Activated CD8-positive, alpha-beta memory T cell treated with anti-CD3 and anti-CD28 coated beads, Interleukin-2, amount 10 ng/mL, durations not matched to agents 7 days and 5 days (primary cell): ENCODE measurements at regions not wholly inside any gene's neighbourhood (a gene's known extent, or its start where the extent isn't known, plus 50 kb on each side); places are given as distances from the start of the nearest gene placed in this dataset.
"Not testable (repeated sequence)": the region's sequence is repeated elsewhere in the genome, so short reads cannot be mapped to it uniquely, and the experiment has no call there.

Experiments
- ATAC-seq: fragments of 150-1000 bp; cut with Tn5 transposase; one replicate; pipeline ENCODE4 v1.10.0; 2021; ENCODE audit warnings: moderate library complexity
- CTCF ChIA-PET: fragments of 350-600 bp; sonication (Branson Sonifier 250); formaldehyde crosslinking; loops from one replicate; lab custom pipeline; 2021; ENCODE audit warnings: antibody characterized with exemption; lab: Charles Lee
- DNase-seq: peaks from one replicate; pipeline ENCODE4 v3.0.0-alpha.2; 2020
- H3K27ac Mint-ChIP-seq: one replicate; pipeline ENCODE4 v1.8.0; 2021; ENCODE audit warnings: mild to moderate bottlenecking, mixed read lengths
- H3K27me3 Mint-ChIP-seq: one replicate; pipeline ENCODE4 v1.8.0; 2021; ENCODE audit warnings: mixed read lengths
- H3K36me3 Mint-ChIP-seq: one replicate; pipeline ENCODE4 v1.8.0; 2021; ENCODE audit warnings: mild to moderate bottlenecking, mixed read lengths
- H3K4me1 Mint-ChIP-seq: one replicate; pipeline ENCODE4 v1.8.0; 2021; ENCODE audit warnings: mixed read lengths
- H3K4me3 Mint-ChIP-seq: one replicate; pipeline ENCODE4 v1.8.0; 2021; ENCODE audit warnings: mild to moderate bottlenecking, moderate library complexity, mixed read lengths
- H3K9me3 Mint-ChIP-seq: one replicate; pipeline ENCODE4 v1.8.0; 2022; ENCODE audit warnings: low read depth, mixed read lengths

- not testable (repeated sequence) for H3K4me1 Mint-ChIP-seq
- peak; percentile 41 for DNase-seq
Observed at GRCh38 chr10:38390725-38391124, 296.6 kb downstream of the ZNF37A start.

DNA sequence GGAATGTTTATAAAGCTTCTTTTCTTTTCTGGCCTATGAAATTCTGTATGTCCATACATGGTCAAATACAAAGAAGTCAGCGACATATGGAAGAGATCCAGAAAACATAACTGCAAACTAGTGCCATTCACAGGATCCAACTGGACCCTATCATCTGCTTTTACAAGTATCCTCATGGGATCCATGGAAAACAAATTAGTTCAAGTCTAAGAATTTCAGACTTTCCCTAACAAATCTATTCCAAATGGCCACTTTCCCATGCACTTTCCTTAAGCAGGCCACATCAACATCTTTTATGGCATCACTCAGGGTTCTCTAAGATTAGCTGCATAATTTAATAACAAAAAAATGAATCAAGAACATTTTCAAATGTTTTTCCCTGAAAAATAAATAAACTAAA is 301.3 kb downstream of the ZNF37A start:
- H3K4me3 Mint-ChIP-seq, DNase-seq, H3K36me3 Mint-ChIP-seq, H3K4me1 Mint-ChIP-seq, H3K27me3 Mint-ChIP-seq, CTCF ChIA-PET, ATAC-seq, H3K9me3 Mint-ChIP-seq, H3K27ac Mint-ChIP-seq: not testable (repeated sequence)

More at GRCh38 chr10:38390725-38391124, 296.6 kb downstream of the ZNF37A start:
- ATAC-seq, H3K4me3 Mint-ChIP-seq, H3K36me3 Mint-ChIP-seq, H3K9me3 Mint-ChIP-seq, H3K27me3 Mint-ChIP-seq, H3K27ac Mint-ChIP-seq, CTCF ChIA-PET: not testable (repeated sequence)

GRCh38 chr10:38396178-38396954 is 302.2 kb downstream of the ZNF37A start:
- H3K27me3 Mint-ChIP-seq, H3K4me3 Mint-ChIP-seq, ATAC-seq, H3K9me3 Mint-ChIP-seq, CTCF ChIA-PET, H3K36me3 Mint-ChIP-seq, H3K27ac Mint-ChIP-seq, H3K4me1 Mint-ChIP-seq, DNase-seq: not testable (repeated sequence)

DNA sequence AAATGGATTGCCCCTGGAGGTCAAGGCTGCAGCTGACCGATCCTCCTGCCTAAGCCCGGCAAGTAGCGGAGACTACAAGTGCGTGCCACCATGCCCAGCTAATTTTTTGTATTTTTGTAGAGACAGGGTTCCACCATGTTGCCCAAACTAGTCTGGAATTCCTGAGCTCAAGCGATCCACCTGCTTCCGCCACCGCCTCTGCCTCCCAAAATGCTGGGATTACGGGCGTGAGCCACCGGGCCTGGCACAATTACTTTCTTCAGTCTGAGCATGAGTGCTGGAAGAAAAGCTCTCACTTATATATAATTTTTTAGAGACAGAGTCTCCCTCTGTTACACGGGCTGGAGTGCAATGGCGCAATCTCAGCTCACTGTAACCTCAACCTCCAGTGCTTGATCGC is 307.4 kb downstream of the ZNF37A start:
- DNase-seq, H3K27me3 Mint-ChIP-seq, ATAC-seq, H3K4me1 Mint-ChIP-seq, H3K9me3 Mint-ChIP-seq, H3K36me3 Mint-ChIP-seq: not testable (repeated sequence)
- peak overlapping the region; percentile 90 for H3K4me3 Mint-ChIP-seq
- CTCF ChIA-PET, result interaction anchor here (1.5 kb wide), 1 partner anchor 425 kb away, joined by 4 read pairs; the partner anchor contains the start of gene ZNF25
- peak overlapping the region; percentile 98 for H3K27ac Mint-ChIP-seq

DNA sequence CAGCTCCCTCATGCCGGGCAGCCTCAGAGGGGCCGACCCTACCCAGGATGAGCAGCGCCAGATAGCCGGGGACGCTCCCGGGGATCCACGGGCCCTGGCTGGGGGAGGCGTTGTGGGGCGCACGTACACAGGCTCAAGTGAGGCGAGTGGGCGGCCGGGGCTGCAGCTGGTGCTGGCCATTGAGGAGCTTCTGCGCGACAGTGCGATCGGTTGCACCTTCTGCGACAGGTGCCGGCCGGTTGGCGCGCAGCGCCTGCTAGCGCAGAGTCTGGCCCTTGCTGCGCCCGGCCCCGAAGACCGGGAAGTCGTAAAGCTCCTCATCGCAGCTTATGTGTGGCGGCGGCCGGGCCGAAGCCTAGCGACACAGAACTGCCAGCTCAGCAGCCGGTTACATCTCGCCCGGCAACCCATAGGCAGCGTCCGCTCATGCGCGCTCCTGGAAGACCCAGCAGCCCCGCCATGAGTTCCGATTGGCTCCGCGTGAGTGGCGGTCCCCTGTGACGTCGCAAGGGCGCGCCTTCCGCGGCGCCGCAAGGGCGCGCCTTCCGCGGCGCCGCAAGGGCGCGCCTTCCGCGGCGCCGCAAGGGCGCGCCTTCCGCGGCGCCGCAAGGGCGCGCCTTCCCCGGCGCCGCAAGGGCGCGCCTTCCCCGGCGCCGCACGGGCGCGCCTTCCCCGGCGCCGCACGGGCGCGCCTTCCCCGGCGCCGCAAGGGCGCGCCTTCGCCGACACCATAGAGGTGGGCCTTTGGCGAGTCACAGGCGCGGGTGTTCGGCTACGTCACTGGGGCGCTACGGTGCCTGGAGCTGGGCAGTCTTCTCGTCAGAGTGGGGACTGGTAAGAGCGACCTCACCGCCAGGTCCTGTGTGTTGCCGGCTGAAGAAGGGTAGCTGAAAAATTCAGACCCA is 308.6 kb downstream of the ZNF37A start:
- H3K9me3 Mint-ChIP-seq, H3K4me1 Mint-ChIP-seq, H3K27me3 Mint-ChIP-seq, H3K36me3 Mint-ChIP-seq: not testable (repeated sequence)
- peak overlapping the region; percentile 98 for H3K27ac Mint-ChIP-seq
- CTCF ChIA-PET, result interaction anchor here (1.5 kb wide), 1 partner anchor 426 kb away, joined by 4 read pairs; the partner anchor contains the start of gene ZNF25
- ATAC-seq (peak; percentile 100), DNase-seq (peak; percentile 97)
- peak overlapping the region; percentile 90 for H3K4me3 Mint-ChIP-seq

DNA sequence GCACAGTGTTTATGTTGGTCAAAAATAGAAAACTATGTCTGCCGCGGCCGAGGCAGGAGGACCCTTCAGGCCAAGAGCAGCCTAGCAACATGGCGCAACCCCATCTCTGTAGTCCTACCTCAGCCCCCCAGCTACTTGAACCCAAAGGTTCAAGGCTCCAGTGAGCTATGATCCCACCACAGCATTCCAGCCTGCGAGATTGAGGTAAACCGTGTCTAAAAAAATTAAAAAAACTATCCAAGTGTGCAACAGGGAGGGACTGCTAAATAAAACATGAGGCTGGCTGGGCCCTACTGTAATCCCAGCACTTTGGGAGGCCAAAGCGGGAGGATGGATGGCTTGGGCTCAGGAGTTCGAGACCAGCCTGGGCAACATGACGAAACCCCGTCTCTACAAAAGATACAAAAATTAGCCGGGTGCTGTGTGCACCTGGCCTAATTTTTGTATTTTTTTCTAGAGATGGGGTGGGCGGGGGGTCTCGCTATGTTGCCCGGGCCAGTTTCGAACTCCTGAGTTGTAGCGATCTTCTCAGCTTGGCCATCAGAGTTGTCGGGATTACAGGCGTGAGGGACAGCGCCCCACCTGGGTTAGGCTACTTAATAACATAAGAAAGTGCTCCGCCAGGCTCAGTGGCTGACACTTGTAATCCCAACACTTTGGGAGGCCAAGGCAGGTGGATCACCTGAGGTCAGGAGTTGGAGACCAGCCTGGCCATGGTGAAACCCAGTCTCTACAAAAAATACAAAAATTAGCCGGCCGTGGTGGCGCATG is 309.4 kb downstream of the ZNF37A start:
- CTCF ChIA-PET, ATAC-seq, H3K36me3 Mint-ChIP-seq, H3K4me1 Mint-ChIP-seq, DNase-seq, H3K27me3 Mint-ChIP-seq, H3K9me3 Mint-ChIP-seq: not testable (repeated sequence)
- H3K4me3 Mint-ChIP-seq, result peak overlapping the region; percentile 84
- H3K27ac Mint-ChIP-seq, result peak overlapping the region; percentile 98

- DNase-seq, CTCF ChIA-PET, ATAC-seq, H3K9me3 Mint-ChIP-seq, H3K27me3 Mint-ChIP-seq, H3K4me1 Mint-ChIP-seq, H3K27ac Mint-ChIP-seq, H3K4me3 Mint-ChIP-seq: not testable (repeated sequence)
- H3K36me3 Mint-ChIP-seq, result peaks cover 22% of the 10 kb centered on the region
Observed at GRCh38 chr10:38423634-38424033, 329.5 kb downstream of the ZNF37A start.

GRCh38 chr10:38430242-38430641 is 336.1 kb downstream of the ZNF37A start:
- H3K27ac Mint-ChIP-seq, ATAC-seq, H3K4me1 Mint-ChIP-seq, DNase-seq, H3K9me3 Mint-ChIP-seq, H3K27me3 Mint-ChIP-seq, CTCF ChIA-PET, H3K4me3 Mint-ChIP-seq: not testable (repeated sequence)
- H3K36me3 Mint-ChIP-seq, result peaks cover 18% of the 10 kb centered on the region

DNA sequence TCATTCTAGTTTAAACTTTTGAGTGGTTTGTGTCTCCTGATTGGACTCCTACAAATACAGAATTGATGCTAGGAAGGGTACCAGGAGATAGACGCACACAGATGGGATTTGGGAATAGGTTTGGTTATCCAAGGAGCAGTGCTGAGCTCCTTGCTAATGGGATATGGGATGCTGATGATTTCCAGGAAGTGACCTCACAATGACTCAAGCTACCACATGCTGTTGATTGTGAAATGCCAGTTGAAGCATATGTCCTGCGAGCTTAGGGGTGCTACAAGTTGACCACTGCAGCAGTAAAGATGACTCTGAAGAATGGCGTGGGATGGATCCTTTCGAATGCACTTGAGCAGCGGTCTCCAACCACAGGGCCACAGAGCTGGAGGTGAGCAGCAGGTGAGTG is 343.2 kb downstream of the ZNF37A start:
- H3K4me3 Mint-ChIP-seq, DNase-seq, H3K4me1 Mint-ChIP-seq, H3K27me3 Mint-ChIP-seq, CTCF ChIA-PET, H3K27ac Mint-ChIP-seq, ATAC-seq, H3K9me3 Mint-ChIP-seq: not testable (repeated sequence)
- H3K36me3 Mint-ChIP-seq, result peaks cover 16% of the 10 kb centered on the region

DNA sequence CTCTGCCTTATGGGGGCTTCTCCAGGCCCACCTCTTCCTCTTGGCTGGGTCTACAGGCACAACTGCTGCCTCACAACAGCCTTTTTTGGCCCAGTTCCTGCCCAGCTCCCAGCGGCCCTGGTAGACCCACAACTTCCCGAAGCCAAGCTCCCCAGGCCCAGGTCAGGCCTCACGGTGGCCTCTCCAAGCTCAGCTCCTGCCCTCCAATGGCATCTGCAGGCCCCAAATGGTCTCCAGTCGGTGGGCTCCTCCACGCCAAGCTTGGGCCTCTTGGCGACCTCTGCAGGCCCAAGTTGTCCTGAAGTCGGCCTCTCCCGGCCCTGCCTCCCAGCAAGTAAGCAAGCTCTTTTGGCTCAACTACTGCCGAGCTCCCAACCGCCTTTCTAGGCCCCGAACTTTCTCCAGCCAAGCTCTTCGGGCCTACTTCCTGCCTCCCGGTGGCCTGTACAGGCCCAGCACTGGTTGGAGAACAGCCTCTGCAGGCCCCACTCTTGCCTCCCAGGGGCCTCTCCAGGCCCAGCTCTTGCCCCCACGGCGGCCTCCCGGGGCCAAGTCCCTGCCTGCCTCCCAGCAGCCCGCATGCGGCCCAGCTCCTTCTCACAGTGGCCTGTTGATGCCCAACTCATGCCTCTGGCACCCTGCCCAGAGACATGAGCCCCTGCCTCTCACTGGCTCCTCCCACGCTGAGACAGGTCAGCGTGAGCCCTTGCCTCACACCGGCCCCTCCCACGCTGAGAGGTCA is 354.6 kb downstream of the ZNF37A start:
- peaks cover 11% of the 10 kb centered on the region for H3K36me3 Mint-ChIP-seq
- H3K4me3 Mint-ChIP-seq, DNase-seq, CTCF ChIA-PET, H3K4me1 Mint-ChIP-seq, H3K9me3 Mint-ChIP-seq, H3K27me3 Mint-ChIP-seq, ATAC-seq, H3K27ac Mint-ChIP-seq: not testable (repeated sequence)

- H3K27me3 Mint-ChIP-seq, DNase-seq, H3K4me3 Mint-ChIP-seq, CTCF ChIA-PET, H3K9me3 Mint-ChIP-seq, H3K27ac Mint-ChIP-seq, ATAC-seq, H3K4me1 Mint-ChIP-seq: not testable (repeated sequence)
- H3K36me3 Mint-ChIP-seq, result peaks cover 11% of the 10 kb centered on the region
Observed at GRCh38 chr10:38449618-38450017, 355.5 kb downstream of the ZNF37A start.

DNA sequence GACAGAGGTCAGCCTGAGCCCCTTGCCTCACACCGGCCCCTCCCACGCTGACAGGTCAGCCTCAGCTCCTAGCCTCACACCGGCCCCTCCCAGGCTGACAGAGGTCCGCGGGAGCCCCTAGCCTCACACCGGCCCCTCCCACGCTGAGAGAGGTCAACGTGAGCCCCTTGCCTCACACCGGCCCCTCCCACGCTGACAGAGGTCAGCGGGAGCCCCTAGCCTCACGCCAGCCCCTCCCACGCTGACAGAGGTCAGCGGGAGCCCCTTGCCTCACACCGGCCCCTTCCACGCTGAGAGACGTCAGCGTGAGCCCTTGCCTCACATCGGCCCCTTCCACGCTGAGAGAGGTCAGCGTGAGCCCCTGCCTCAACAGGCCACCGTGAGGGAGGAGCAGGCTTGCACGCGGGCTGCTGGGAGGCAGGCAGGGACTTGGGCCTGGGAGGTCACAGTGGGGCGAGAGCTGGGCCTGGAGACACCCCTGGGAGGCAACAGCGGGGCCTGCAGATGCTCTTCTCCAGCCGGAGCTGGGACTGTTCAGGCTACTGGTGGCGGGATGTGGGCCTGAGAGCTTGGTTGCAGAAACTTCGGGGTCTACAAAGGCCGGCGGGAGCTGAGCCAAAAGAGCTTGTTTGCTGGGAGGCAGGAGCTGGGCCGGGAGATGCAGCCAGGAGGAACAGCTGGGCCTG is 356.4 kb downstream of the ZNF37A start:
- H3K4me1 Mint-ChIP-seq, ATAC-seq, H3K9me3 Mint-ChIP-seq, DNase-seq, H3K27me3 Mint-ChIP-seq, H3K4me3 Mint-ChIP-seq, H3K27ac Mint-ChIP-seq, CTCF ChIA-PET: not testable (repeated sequence)
- peaks cover 11% of the 10 kb centered on the region for H3K36me3 Mint-ChIP-seq
